GM23338 (cell line): ENCODE measurements at regions not wholly inside any gene's neighbourhood (a gene's known extent, or its start where the extent isn't known, plus 50 kb on each side); places are given as distances from the start of the nearest gene placed in this dataset.

Experiments used
- ATAC-seq: fragments of 200-7000 bp; cut with Tn5 transposase; 3 replicates; pipeline ENCODE4 v1.9.1; 2020
- DNase-seq: peaks from one replicate; pipeline ENCODE4 v3.0.0-alpha.2; 2015; ENCODE audit warnings: low spot score
- H2AFZ ChIP-seq: fragments of 200-600 bp; sonication (generic); 2 replicates; pipeline ENCODE4 v1.8.0; 2016; ENCODE audit warnings: antibody characterized with exemption, mild to moderate bottlenecking, moderate library complexity
- H3F3A ChIP-seq: fragments of 200-600 bp; sonication (generic); replicated peaks from 2 replicates; pipeline ENCODE4 v1.8.0; 2017; ENCODE audit warnings: antibody characterized with exemption, mixed run types, low read depth
- H3K27ac ChIP-seq: fragments of 200-600 bp; sonication (generic); 2 replicates; pipeline ENCODE4 v1.6.1; 2016; ENCODE audit warnings: low read depth
- H3K27me3 ChIP-seq: fragments of 200-600 bp; sonication (generic); 2 replicates; pipeline ENCODE4 v1.8.0; 2016; ENCODE audit warnings: mild to moderate bottlenecking, mixed run types, moderate library complexity; ENCODE audit not compliant: insufficient read depth
- H3K36me3 ChIP-seq: fragments of 200-600 bp; sonication (generic); 2 replicates; pipeline ENCODE4 v1.8.0; 2016; ENCODE audit warnings: mild to moderate bottlenecking; ENCODE audit not compliant: insufficient read depth
- H3K4me1 ChIP-seq: fragments of 200-600 bp; sonication (generic); 2 replicates; pipeline ENCODE4 v1.8.0; 2016; ENCODE audit warnings: mild to moderate bottlenecking, moderate library complexity; ENCODE audit not compliant: insufficient read depth
- H3K4me2 ChIP-seq: fragments of 200-600 bp; sonication (generic); 2 replicates; pipeline ENCODE4 v1.7.1; 2017; ENCODE audit warnings: mixed run types
- H3K4me3 ChIP-seq: fragments of 200-600 bp; sonication (generic); 2 replicates; pipeline ENCODE4 v1.6.1; 2016; ENCODE audit warnings: mixed run types
- H3K79me2 ChIP-seq: fragments of 200-600 bp; sonication (generic); replicated peaks from 2 replicates; pipeline ENCODE4 v1.8.0; 2017; ENCODE audit warnings: mild to moderate bottlenecking; ENCODE audit not compliant: insufficient read depth
- H3K9me2 ChIP-seq: fragments of 200-600 bp; sonication (generic); 2 replicates; pipeline ENCODE4 v1.8.0; 2017; ENCODE audit not compliant: insufficient read depth
- H4K20me1 ChIP-seq: fragments of 200-600 bp; sonication (generic); replicated peaks from 2 replicates; pipeline ENCODE4 v1.8.0; 2017; ENCODE audit warnings: mild to moderate bottlenecking; ENCODE audit not compliant: insufficient read depth
- H3K27ac Mint-ChIP-seq: 2 replicates; pipeline ENCODE4 v1.8.0; 2020; ENCODE audit warnings: inconsistent platforms, mild to moderate bottlenecking, moderate library complexity, mixed read lengths
- H3K27me3 Mint-ChIP-seq: 3 replicates; pipeline ENCODE4 v1.8.0; 2022; ENCODE audit warnings: low read depth, mild to moderate bottlenecking, moderate library complexity, mixed read lengths, inconsistent platforms; ENCODE audit not compliant: insufficient read depth, poor library complexity
- H3K36me3 Mint-ChIP-seq: 3 replicates; pipeline ENCODE4 v1.8.0; 2021; ENCODE audit warnings: low read depth, mild to moderate bottlenecking, inconsistent platforms, moderate library complexity, mixed read lengths
- H3K4me1 Mint-ChIP-seq: 3 replicates; pipeline ENCODE4 v1.8.0; 2020; ENCODE audit warnings: mild to moderate bottlenecking, inconsistent platforms, mixed read lengths
- H3K4me3 Mint-ChIP-seq: 3 replicates; pipeline ENCODE4 v1.8.0; 2021; ENCODE audit warnings: moderate library complexity, mild to moderate bottlenecking, inconsistent platforms, mixed read lengths
- H3K9me3 Mint-ChIP-seq: 3 replicates; pipeline ENCODE4 v1.8.0; 2020; ENCODE audit warnings: moderate library complexity, mild to moderate bottlenecking, inconsistent platforms, mixed read lengths
- CREB1 ChIP-seq: fragments of 250-450 bp; sonication (Bioruptor Pico); IDR thresholded peaks from 2 replicates; pipeline ENCODE4 v1.5.0; 2020; ENCODE audit warnings: low read depth, mild to moderate bottlenecking, moderate library complexity
- EZH2phosphoT487 ChIP-seq: fragments of 200-600 bp; sonication (generic); IDR thresholded peaks from one replicate; pipeline ENCODE4 v1.8.1; 2018; ENCODE audit warnings: antibody characterized with exemption; ENCODE audit not compliant: unreplicated experiment
- JUNB ChIP-seq: IDR thresholded peaks from one replicate; pipeline ENCODE4 v1.6.1; 2016; ENCODE audit warnings: antibody characterized with exemption; ENCODE audit not compliant: unreplicated experiment
- POLR2AphosphoS5 ChIP-seq: IDR thresholded peaks from 2 replicates; pipeline ENCODE4 v1.6.1; 2016; ENCODE audit warnings: antibody characterized with exemption, low read depth
- ZNF114 ChIP-seq: fragments of 250-450 bp; sonication (Bioruptor Pico); IDR thresholded peaks from 2 replicates; pipeline ENCODE4 v1.5.0; 2020; ENCODE audit warnings: mild to moderate bottlenecking, moderate library complexity
- TF ChIP-seq, protein P1 (sequence below), 2 experiments: fragments of 200-600 bp in 1 of 2; sonication (generic) in 1 of 2; conservative IDR thresholded peaks; 2 replicates each; pipeline versions ENCODE4 v1.5.1 to v1.6.1; 2016 to 2017; ENCODE audit warnings: antibody characterized with exemption in 2 of 2, low read depth in 2 of 2, mild to moderate bottlenecking in 2 of 2, moderate library complexity in 1 of 2
- TF ChIP-seq, protein P2 (sequence below): IDR thresholded peaks from one replicate; pipeline ENCODE4 v1.6.1; 2018; ENCODE audit warnings: antibody characterized with exemption; ENCODE audit not compliant: unreplicated experiment

GRCh38 chr4:133394971-133395627, 246.0 kb downstream of the PCDH10 start:
- Histone ChIP-seq H3K27ac (no peak overlapping the region), H2AFZ (no peak overlapping the region), H3K4me2 (no peak overlapping the region), H3K4me3 (no peak overlapping the region), H3K79me2 (no peaks in the 10 kb centered on the region), H3K9me2 (peaks cover 14% of the 10 kb centered on the region; the same call in 1 of the 2 replicates), H3K27me3 (no peaks in the 10 kb centered on the region), H3K4me1 (no peaks in the 10 kb centered on the region), H3F3A (no peaks in the 10 kb centered on the region), H4K20me1 (no peaks in the 10 kb centered on the region), H3K36me3 (no peaks in the 10 kb centered on the region)
- peaks cover 2% of the 10 kb centered on the region; the same call in 2 of the 3 replicates for H3K36me3 Mint-ChIP-seq
- H3K27me3 Mint-ChIP-seq, result no peaks in the 10 kb centered on the region
- TF ChIP-seq EZH2phosphoT487 (no peak), ZNF114 (CRISPR knock-in tag) (no peak), CREB1 (CRISPR knock-in tag) (no peak)
- TF ChIP-seq, protein P1, sequence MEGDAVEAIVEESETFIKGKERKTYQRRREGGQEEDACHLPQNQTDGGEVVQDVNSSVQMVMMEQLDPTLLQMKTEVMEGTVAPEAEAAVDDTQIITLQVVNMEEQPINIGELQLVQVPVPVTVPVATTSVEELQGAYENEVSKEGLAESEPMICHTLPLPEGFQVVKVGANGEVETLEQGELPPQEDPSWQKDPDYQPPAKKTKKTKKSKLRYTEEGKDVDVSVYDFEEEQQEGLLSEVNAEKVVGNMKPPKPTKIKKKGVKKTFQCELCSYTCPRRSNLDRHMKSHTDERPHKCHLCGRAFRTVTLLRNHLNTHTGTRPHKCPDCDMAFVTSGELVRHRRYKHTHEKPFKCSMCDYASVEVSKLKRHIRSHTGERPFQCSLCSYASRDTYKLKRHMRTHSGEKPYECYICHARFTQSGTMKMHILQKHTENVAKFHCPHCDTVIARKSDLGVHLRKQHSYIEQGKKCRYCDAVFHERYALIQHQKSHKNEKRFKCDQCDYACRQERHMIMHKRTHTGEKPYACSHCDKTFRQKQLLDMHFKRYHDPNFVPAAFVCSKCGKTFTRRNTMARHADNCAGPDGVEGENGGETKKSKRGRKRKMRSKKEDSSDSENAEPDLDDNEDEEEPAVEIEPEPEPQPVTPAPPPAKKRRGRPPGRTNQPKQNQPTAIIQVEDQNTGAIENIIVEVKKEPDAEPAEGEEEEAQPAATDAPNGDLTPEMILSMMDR (conservative IDR thresholded peaks at IDR 0.05; ENCODE audit: low read depth in 2 of 2), result no peak
- H3K27ac Mint-ChIP-seq, result no peak overlapping the region
- H3K4me3 Mint-ChIP-seq, result no peak overlapping the region
- ATAC-seq, result no peak
- H3K4me1 Mint-ChIP-seq, result no peaks in the 10 kb centered on the region
- H3K9me3 Mint-ChIP-seq, result peaks cover 7% of the 10 kb centered on the region; the same call in 1 of the 3 replicates
- DNase-seq, result no peak

GRCh38 chr4:133390198-133390855, 241.2 kb downstream of the PCDH10 start:
- no peaks in the 10 kb centered on the region for H3F3A ChIP-seq
- H3K4me3 Mint-ChIP-seq, result no peak overlapping the region
- H3K4me2 ChIP-seq, result no peak overlapping the region
- H3K27ac Mint-ChIP-seq, result no peak overlapping the region
- no peaks in the 10 kb centered on the region for H3K4me1 ChIP-seq
- no peaks in the 10 kb centered on the region; the same call in 1 of the 2 replicates for H3K36me3 ChIP-seq
- TF ChIP-seq JUNB, result no peak
- no peak for TF ChIP-seq POLR2AphosphoS5
- TF ChIP-seq, protein P2, sequence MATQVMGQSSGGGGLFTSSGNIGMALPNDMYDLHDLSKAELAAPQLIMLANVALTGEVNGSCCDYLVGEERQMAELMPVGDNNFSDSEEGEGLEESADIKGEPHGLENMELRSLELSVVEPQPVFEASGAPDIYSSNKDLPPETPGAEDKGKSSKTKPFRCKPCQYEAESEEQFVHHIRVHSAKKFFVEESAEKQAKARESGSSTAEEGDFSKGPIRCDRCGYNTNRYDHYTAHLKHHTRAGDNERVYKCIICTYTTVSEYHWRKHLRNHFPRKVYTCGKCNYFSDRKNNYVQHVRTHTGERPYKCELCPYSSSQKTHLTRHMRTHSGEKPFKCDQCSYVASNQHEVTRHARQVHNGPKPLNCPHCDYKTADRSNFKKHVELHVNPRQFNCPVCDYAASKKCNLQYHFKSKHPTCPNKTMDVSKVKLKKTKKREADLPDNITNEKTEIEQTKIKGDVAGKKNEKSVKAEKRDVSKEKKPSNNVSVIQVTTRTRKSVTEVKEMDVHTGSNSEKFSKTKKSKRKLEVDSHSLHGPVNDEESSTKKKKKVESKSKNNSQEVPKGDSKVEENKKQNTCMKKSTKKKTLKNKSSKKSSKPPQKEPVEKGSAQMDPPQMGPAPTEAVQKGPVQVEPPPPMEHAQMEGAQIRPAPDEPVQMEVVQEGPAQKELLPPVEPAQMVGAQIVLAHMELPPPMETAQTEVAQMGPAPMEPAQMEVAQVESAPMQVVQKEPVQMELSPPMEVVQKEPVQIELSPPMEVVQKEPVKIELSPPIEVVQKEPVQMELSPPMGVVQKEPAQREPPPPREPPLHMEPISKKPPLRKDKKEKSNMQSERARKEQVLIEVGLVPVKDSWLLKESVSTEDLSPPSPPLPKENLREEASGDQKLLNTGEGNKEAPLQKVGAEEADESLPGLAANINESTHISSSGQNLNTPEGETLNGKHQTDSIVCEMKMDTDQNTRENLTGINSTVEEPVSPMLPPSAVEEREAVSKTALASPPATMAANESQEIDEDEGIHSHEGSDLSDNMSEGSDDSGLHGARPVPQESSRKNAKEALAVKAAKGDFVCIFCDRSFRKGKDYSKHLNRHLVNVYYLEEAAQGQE, result no peak
- H3K27me3 Mint-ChIP-seq, result no peaks in the 10 kb centered on the region
- no peaks in the 10 kb centered on the region for H3K4me1 Mint-ChIP-seq
- no peak overlapping the region for H3K4me3 ChIP-seq
- peaks cover 2% of the 10 kb centered on the region; the same call in 2 of the 3 replicates for H3K36me3 Mint-ChIP-seq
- H3K9me2 ChIP-seq, result 0 out of 2 replicates have a peak, but pooled peaks cover 4% of the 10 kb centered on the region
- DNase-seq (no peak), ATAC-seq (no peak)
- H2AFZ ChIP-seq, result no peak overlapping the region
- peaks cover 13% of the 10 kb centered on the region; the same call in 1 of the 3 replicates for H3K9me3 Mint-ChIP-seq
- H3K27ac ChIP-seq, result no peak overlapping the region
- H3K79me2 ChIP-seq, result no peaks in the 10 kb centered on the region
- H3K27me3 ChIP-seq, result no peaks in the 10 kb centered on the region
- H4K20me1 ChIP-seq, result no peaks in the 10 kb centered on the region
